ENCODE measurements at regions not wholly inside any gene's neighbourhood (a gene's known extent, or its start where the extent isn't known, plus 50 kb on each side); places are given as distances from the start of the nearest gene placed in this dataset.

DNA sequence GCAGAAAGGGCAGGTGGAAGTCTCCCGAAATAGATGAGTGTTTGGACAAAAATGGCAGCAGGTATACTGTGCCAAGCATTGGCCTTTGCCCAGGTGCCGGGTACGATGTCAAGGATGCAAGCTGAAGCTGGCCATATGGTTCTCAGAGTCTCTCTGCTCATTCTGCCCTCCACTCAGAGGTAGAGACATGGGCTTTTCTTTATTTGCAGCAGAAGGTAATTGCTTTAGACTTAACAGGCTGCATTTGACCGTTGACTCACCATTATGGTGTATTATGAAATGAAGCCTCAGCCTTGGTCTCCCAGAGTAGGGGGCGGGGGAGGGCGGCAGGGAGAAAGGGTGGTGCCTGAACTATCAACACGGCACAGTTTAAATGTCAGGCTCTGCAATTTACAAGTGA lies 969.1 kb upstream of the EEF2KMT start:
- ChIA-PET CTCF (no interaction called here), POLR2A (ENCODE audit: low non-redundant PET) (no interaction called here)
- TF ChIP-seq, protein P1, sequence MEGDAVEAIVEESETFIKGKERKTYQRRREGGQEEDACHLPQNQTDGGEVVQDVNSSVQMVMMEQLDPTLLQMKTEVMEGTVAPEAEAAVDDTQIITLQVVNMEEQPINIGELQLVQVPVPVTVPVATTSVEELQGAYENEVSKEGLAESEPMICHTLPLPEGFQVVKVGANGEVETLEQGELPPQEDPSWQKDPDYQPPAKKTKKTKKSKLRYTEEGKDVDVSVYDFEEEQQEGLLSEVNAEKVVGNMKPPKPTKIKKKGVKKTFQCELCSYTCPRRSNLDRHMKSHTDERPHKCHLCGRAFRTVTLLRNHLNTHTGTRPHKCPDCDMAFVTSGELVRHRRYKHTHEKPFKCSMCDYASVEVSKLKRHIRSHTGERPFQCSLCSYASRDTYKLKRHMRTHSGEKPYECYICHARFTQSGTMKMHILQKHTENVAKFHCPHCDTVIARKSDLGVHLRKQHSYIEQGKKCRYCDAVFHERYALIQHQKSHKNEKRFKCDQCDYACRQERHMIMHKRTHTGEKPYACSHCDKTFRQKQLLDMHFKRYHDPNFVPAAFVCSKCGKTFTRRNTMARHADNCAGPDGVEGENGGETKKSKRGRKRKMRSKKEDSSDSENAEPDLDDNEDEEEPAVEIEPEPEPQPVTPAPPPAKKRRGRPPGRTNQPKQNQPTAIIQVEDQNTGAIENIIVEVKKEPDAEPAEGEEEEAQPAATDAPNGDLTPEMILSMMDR (conservative IDR thresholded peaks at IDR 0.05; ENCODE audit: low read depth), result no peak
- no peak for DNase-seq (ENCODE audit: low spot score)
- H3K27ac ChIP-seq, result no peak overlapping the region

DNA sequence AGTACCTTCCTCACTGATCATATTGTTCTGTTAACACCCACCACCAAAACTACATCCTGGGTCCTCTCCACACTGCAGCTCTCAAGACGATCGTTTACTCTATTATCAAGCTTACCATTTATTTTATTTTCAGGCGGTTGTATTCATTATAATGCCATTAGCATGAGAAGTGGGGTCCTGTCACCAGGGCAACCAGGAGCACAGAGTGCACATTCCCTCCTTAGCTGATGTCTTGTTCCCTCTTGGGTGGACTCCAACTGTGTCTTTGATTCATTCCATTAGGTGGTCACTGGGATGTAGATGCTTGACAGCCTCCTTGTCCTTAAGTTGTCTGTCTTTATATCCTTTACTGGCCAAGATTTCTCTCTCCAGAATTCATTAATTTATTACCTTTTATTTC lies 965.9 kb upstream of the EEF2KMT start:
- no peak overlapping the region for H3K27ac ChIP-seq
- TF ChIP-seq, protein P1 (conservative IDR thresholded peaks at IDR 0.05; ENCODE audit: low read depth), result no peak
- ChIA-PET CTCF (no interaction called here), POLR2A (ENCODE audit: low non-redundant PET) (no interaction called here)
- no peak for DNase-seq (ENCODE audit: low spot score)

DNA sequence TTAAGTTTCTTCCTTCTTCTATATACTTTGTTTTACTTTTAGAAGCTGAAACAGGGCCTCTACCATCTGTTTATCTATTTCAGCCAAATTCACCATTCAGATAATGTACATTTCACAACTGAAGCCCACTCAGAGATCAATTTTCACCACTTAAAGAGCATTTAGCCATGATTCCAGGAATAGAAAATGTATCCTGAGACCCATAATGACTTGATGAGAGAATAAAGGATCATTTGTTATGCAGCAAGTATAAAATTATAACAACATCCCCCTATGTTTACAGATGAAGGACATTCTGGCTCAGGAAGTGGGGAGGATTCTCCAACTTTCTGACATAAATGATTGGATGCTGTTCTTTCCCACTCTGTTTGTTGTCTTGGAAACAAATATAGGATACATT lies 962.1 kb upstream of the EEF2KMT start:
- POLR2A ChIA-PET (ENCODE audit: low non-redundant PET), result no interaction called here
- TF ChIP-seq, protein P1 (conservative IDR thresholded peaks at IDR 0.05; ENCODE audit: low read depth), result no peak
- CTCF ChIA-PET, result interaction anchor here (0.6 kb wide), 1 partner anchor 491 kb away, joined by 5 read pairs; no protein-coding TSS in a partner anchor
- H3K27ac ChIP-seq, result no peak overlapping the region
- no peak for DNase-seq (ENCODE audit: low spot score)

DNA sequence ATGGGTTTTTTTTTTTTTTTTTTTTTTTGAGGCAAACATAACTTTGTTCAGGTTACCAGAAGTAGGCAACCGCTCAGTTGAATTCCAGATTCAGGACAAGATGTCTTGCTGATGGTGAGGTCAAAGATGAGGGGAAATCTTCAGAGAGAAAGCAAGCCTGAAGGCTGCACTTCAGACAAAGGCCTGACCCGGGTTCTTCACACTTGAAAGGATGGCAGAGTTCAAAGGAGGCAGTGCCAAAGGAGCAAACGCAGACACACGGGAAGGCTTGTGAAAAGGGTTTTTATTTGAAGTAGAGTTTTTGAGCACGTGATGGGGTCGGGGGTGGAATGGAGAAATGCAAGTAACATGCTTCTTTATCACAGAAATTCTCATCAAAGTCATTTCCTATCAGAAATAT lies 960.2 kb upstream of the EEF2KMT start:
- CTCF ChIA-PET, result no interaction called here
- POLR2A ChIA-PET (ENCODE audit: low non-redundant PET), result no interaction called here

DNA sequence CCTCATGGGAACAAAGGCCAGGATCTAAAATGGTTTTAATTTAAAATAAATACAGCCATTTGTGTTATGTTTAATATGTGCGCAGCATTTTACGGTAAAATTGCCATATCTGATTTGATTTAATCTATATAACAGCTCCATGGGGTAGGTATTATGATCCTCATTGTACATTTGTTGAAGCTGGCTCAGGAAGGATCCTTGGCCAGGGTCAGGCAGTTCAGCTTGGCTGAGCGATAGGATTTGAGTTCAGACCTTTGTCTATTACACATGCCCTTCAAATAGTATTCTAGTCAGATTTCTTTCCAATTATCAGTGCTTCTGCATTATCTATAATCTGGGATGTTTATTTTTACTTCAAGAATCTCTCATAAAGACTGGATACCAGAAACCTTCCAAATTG lies 950.4 kb upstream of the EEF2KMT start:
- ChIA-PET POLR2A (ENCODE audit: low non-redundant PET) (no interaction called here), CTCF (no interaction called here)
- H3K27ac ChIP-seq, result no peak overlapping the region
- TF ChIP-seq, protein P1 (conservative IDR thresholded peaks at IDR 0.05; ENCODE audit: low read depth), result no peak
- DNase-seq (ENCODE audit: low spot score), result no peak

More for the DNA sequence above, 960.2 kb upstream of the EEF2KMT start:
- TF ChIP-seq, protein P1 (conservative IDR thresholded peaks at IDR 0.05; ENCODE audit: low read depth), result no peak
- no peak overlapping the region for H3K27ac ChIP-seq
- no peak for DNase-seq (ENCODE audit: low spot score)

DNA sequence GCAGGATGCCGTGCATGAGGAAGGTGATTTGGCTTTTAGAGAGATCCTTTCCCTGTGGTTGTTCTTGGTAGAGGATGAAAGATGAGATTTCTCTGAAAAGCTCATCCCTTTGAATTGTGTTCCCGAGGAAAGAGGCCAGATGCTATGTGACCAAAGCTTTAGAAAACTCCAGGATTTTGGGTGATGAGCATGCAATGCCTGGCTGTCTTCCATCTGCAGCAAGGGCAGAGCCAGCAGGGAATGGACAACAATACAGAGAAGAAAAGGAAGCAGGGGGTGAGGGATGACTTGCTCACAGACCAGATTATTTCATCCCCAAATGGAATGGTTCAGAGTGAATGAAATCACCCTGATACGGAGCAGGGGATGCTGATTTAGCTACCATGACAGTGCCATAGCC lies 949.7 kb upstream of the EEF2KMT start:
- TF ChIP-seq, protein P1 (conservative IDR thresholded peaks at IDR 0.05; ENCODE audit: low read depth), result no peak
- CTCF ChIA-PET, result no interaction called here
- POLR2A ChIA-PET (ENCODE audit: low non-redundant PET), result no interaction called here
- no peak overlapping the region for H3K27ac ChIP-seq
- no peak for DNase-seq (ENCODE audit: low spot score)

Measured in RWPE1 (cell line).